B cell (primary cell): ENCODE measurements at regions not wholly inside any gene's neighbourhood (a gene's known extent, or its start where the extent isn't known, plus 50 kb on each side); places are given as distances from the start of the nearest gene placed in this dataset.

ENCODE experiments used
- CTCF ChIP-seq: fragments of 200-600 bp; IDR thresholded peaks from one replicate; pipeline ENCODE4 v1.8.0; 2022; ENCODE audit warnings: antibody characterized with exemption, mild to moderate bottlenecking
- EZH2 ChIP-seq: IDR thresholded peaks from 2 replicates; pipeline ENCODE4 v1.6.1; 2012; ENCODE audit warnings: borderline replicate concordance, low read depth, mild to moderate bottlenecking, moderate library complexity, low read length; ENCODE audit not compliant: insufficient read depth, poor library complexity, severe bottlenecking

- no peak for TF ChIP-seq CTCF
- no peak for TF ChIP-seq EZH2
Observed at GRCh38 chr19:27975419-27976005, 1237.4 kb downstream of the UQCRFS1 start.
